ENCODE measurements at regions not wholly inside any gene's neighbourhood (a gene's known extent, or its start where the extent isn't known, plus 50 kb on each side); places are given as distances from the start of the nearest gene placed in this dataset.

- ChIA-PET POLR2A (no interaction called here), CTCF (ENCODE audit: low intra/inter-chr PET ratio, low total read pairs) (no interaction called here)
- DNase-seq (ENCODE audit: low spot score) (no peak), ATAC-seq (no peak), FAIRE-seq (no peak)
- Histone ChIP-seq H3K9ac (ENCODE audit: insufficient read depth, low read depth, low read length) (no peak overlapping the region), H3K9me3 (ENCODE audit: low read length) (peaks cover 16% of the 10 kb centered on the region), H3K4me2 (ENCODE audit: low read depth, low read length) (no peak overlapping the region), H2AFZ (ENCODE audit: low read length) (no peak overlapping the region), H3K79me2 (ENCODE audit: insufficient read depth, low read length) (no peaks in the 10 kb centered on the region), H3K27ac (ENCODE audit: extremely low read length, insufficient read depth, low read length) (no peak overlapping the region), H3K36me3 (replicated peaks in 1 of 2; ENCODE audit: control insufficient read depth in 1 of 2, insufficient read depth in 2 of 2, low read length in 2 of 2) (no peaks in the 10 kb centered on the region), H3K4me1 (ENCODE audit: insufficient read depth, low read length) (no peaks in the 10 kb centered on the region), H3K27me3 (ENCODE audit: control insufficient read depth in 1 of 2, insufficient read depth in 2 of 2, low read length in 2 of 2) (no peaks in the 10 kb centered on the region), H4K20me1 (ENCODE audit: insufficient read depth, low read length) (no peaks in the 10 kb centered on the region), H3K4me3 (replicated peaks in 1 of 3; ENCODE audit: insufficient read depth in 1 of 3, low read depth in 2 of 3, low read length in 3 of 3) (no peak overlapping the region)
- TF ChIP-seq TRIM24 (CRISPR knock-in tag; IDR thresholded peaks at IDR 0.05) (no peak), NFE2L2 (IDR thresholded peaks at IDR 0.05; ENCODE audit: low read length) (peak; percentile 66), MAFK (conservative IDR thresholded peaks at IDR 0.05 in 1 of 2, IDR thresholded peaks at IDR 0.05 in 1 of 2; ENCODE audit: low read length in 2 of 2) (peak; percentile 3 to 20; a peak in 1 of 4 replicates), NFE2 (CRISPR knock-in tag; IDR thresholded peaks at IDR 0.05) (0 out of 2 replicates have a peak, but pooled peaks have one; percentile 15), ZSCAN31 (CRISPR knock-in tag; IDR thresholded peaks at IDR 0.05; ENCODE audit: low read depth) (peak; percentile 80)
- no TSS peak for BruUV-seq (replicated peaks)
- in situ Hi-C loops (cut with HindIII; ENCODE audit: extremely low pct_ligation_motif_present, low pct_unique_long_range_greater_than_20kb) (no loop called here), intact Hi-C loops (cut with micrococcal nuclease; ENCODE audit: unreplicated experiment) (no loop called here)
- WGBS (ENCODE audit: low lambda C conversion rate) = 82% methylated on average over 5 of the region's 5 CpGs
Measured at GRCh38 chr7:12092499-12093130, 118.5 kb upstream of the TMEM106B start.

GRCh38 chr7:12093365-12093764, 117.7 kb upstream of the TMEM106B start:
- FAIRE-seq = no peak
- Histone ChIP-seq H3K4me3 (replicated peaks in 1 of 3; ENCODE audit: insufficient read depth in 1 of 3, low read depth in 2 of 3, low read length in 3 of 3) (no peak overlapping the region), H3K4me1 (ENCODE audit: insufficient read depth, low read length) (no peaks in the 10 kb centered on the region), H2AFZ (ENCODE audit: low read length) (no peak overlapping the region), H3K9ac (ENCODE audit: insufficient read depth, low read depth, low read length) (no peak overlapping the region), H3K27ac (ENCODE audit: extremely low read length, insufficient read depth, low read length) (no peak overlapping the region), H4K20me1 (ENCODE audit: insufficient read depth, low read length) (no peaks in the 10 kb centered on the region), H3K4me2 (ENCODE audit: low read depth, low read length) (no peak overlapping the region), H3K79me2 (ENCODE audit: insufficient read depth, low read length) (no peaks in the 10 kb centered on the region), H3K9me3 (ENCODE audit: low read length) (peaks cover 13% of the 10 kb centered on the region), H3K36me3 (replicated peaks in 1 of 2; ENCODE audit: control insufficient read depth in 1 of 2, insufficient read depth in 2 of 2, low read length in 2 of 2) (no peaks in the 10 kb centered on the region), H3K27me3 (ENCODE audit: control insufficient read depth in 1 of 2, insufficient read depth in 2 of 2, low read length in 2 of 2) (no peaks in the 10 kb centered on the region)
- ChIA-PET CTCF (ENCODE audit: low intra/inter-chr PET ratio, low total read pairs) (no interaction called here), POLR2A (no interaction called here)
- in situ Hi-C loops (cut with HindIII; ENCODE audit: extremely low pct_ligation_motif_present, low pct_unique_long_range_greater_than_20kb) = no loop called here
- intact Hi-C loops (cut with micrococcal nuclease; ENCODE audit: unreplicated experiment) = no loop called here
- WGBS (ENCODE audit: low lambda C conversion rate) = 52% methylated on average over 1 of the region's 1 CpG
- DNase-seq (ENCODE audit: low spot score) = no peak
- no TSS peak for BruUV-seq (replicated peaks)
- no peak for ATAC-seq
- TF ChIP-seq THAP9 (CRISPR knock-in tag; IDR thresholded peaks at IDR 0.05; ENCODE audit: borderline replicate concordance) = no peak
- no peak for TF ChIP-seq IRF9 (CRISPR knock-in tag; IDR thresholded peaks at IDR 0.05; ENCODE audit: borderline replicate concordance)
- no peak for TF ChIP-seq ZNF879 (CRISPR knock-in tag; IDR thresholded peaks at IDR 0.05)
- TF ChIP-seq HDAC6 (IDR thresholded peaks at IDR 0.05; ENCODE audit: low read depth, low read length) = no peak
- no peak for TF ChIP-seq AGO2 (optimal IDR thresholded peaks at IDR 0.05; ENCODE audit: low read depth, low read length)
- TF ChIP-seq ZFP91 (CRISPR knock-in tag; IDR thresholded peaks at IDR 0.05; ENCODE audit: borderline replicate concordance) = no peak
- TF ChIP-seq ZNF841 (CRISPR knock-in tag; IDR thresholded peaks at IDR 0.05; ENCODE audit: borderline replicate concordance) = no peak
- TF ChIP-seq JUND (CRISPR knock-in tag; IDR thresholded peaks at IDR 0.05) = no peak

All from HepG2 (cell line).